SK-N-SH treated with all-trans-retinoic acid at 6 μM for 48 hours (cell line): ENCODE measurements at regions not wholly inside any gene's neighbourhood (a gene's known extent, or its start where the extent isn't known, plus 50 kb on each side); places are given as distances from the start of the nearest gene placed in this dataset.

Experiments used
- ESRRG ChIP-seq: fragments of 250-450 bp; sonication (Bioruptor Pico); IDR thresholded peaks from 2 replicates; pipeline ENCODE4 v1.6.1; 2021; ENCODE audit warnings: mild to moderate bottlenecking
- ISL1 ChIP-seq: fragments of 250-450 bp; sonication (Bioruptor Pico); IDR thresholded peaks from 2 replicates; pipeline ENCODE4 v2.1.2; 2022; ENCODE audit warnings: mild to moderate bottlenecking, moderate library complexity
- OSR1 ChIP-seq: fragments of 250-450 bp; sonication (Bioruptor Pico); IDR thresholded peaks from 2 replicates; pipeline ENCODE4 v1.8.0; 2022; ENCODE audit warnings: moderate library complexity, mild to moderate bottlenecking, inconsistent platforms
- PATZ1 ChIP-seq: fragments of 250-450 bp; sonication (Bioruptor Pico); IDR thresholded peaks from 2 replicates; pipeline ENCODE4 v1.8.0; 2020; ENCODE audit warnings: mild to moderate bottlenecking, moderate library complexity, borderline replicate concordance
- PPARA ChIP-seq: fragments of 250-450 bp; sonication (Bioruptor Pico); IDR thresholded peaks from 2 replicates; pipeline ENCODE4 v1.5.0; 2020; ENCODE audit warnings: mild to moderate bottlenecking, borderline replicate concordance
- RARB ChIP-seq: fragments of 250-450 bp; sonication (Bioruptor Pico); IDR thresholded peaks from 2 replicates; pipeline ENCODE4 v1.8.0; 2021; ENCODE audit warnings: mild to moderate bottlenecking, moderate library complexity
- ZFP3 ChIP-seq: fragments of 250-450 bp; sonication (Bioruptor Pico); IDR thresholded peaks from 2 replicates; pipeline ENCODE4 v1.5.0; 2020; ENCODE audit warnings: mild to moderate bottlenecking, moderate library complexity
- ZFP30 ChIP-seq: fragments of 450-650 bp; formaldehyde crosslinking; IDR thresholded peaks from 2 replicates; pipeline ENCODE4 v1.5.0; 2022; ENCODE audit warnings: mild to moderate bottlenecking, moderate library complexity
- ZNF70 ChIP-seq: fragments of 450-650 bp; formaldehyde crosslinking; IDR thresholded peaks from 2 replicates; pipeline ENCODE4 v1.5.0; 2020; ENCODE audit warnings: mild to moderate bottlenecking, moderate library complexity
- TF ChIP-seq, protein P1 (sequence below): fragments of 250-450 bp; sonication (Bioruptor Pico); IDR thresholded peaks from 2 replicates; pipeline ENCODE4 v1.5.0; 2020; ENCODE audit warnings: mild to moderate bottlenecking, moderate library complexity
- TF ChIP-seq, protein P2 (sequence below): fragments of 250-450 bp; sonication (Bioruptor Pico); IDR thresholded peaks from 2 replicates; pipeline ENCODE4 v1.5.1; 2020; ENCODE audit warnings: low read depth, mild to moderate bottlenecking, moderate library complexity

GRCh38 chr2:183490489-183490888 lies 366.2 kb downstream of the NUP35 start:
- no peak for TF ChIP-seq PATZ1 (CRISPR knock-in tag)
- TF ChIP-seq, protein P1, sequence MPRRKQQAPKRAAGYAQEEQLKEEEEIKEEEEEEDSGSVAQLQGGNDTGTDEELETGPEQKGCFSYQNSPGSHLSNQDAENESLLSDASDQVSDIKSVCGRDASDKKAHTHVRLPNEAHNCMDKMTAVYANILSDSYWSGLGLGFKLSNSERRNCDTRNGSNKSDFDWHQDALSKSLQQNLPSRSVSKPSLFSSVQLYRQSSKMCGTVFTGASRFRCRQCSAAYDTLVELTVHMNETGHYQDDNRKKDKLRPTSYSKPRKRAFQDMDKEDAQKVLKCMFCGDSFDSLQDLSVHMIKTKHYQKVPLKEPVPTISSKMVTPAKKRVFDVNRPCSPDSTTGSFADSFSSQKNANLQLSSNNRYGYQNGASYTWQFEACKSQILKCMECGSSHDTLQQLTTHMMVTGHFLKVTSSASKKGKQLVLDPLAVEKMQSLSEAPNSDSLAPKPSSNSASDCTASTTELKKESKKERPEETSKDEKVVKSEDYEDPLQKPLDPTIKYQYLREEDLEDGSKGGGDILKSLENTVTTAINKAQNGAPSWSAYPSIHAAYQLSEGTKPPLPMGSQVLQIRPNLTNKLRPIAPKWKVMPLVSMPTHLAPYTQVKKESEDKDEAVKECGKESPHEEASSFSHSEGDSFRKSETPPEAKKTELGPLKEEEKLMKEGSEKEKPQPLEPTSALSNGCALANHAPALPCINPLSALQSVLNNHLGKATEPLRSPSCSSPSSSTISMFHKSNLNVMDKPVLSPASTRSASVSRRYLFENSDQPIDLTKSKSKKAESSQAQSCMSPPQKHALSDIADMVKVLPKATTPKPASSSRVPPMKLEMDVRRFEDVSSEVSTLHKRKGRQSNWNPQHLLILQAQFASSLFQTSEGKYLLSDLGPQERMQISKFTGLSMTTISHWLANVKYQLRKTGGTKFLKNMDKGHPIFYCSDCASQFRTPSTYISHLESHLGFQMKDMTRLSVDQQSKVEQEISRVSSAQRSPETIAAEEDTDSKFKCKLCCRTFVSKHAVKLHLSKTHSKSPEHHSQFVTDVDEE (CRISPR knock-in tag), result no peak
- no peak for TF ChIP-seq RARB (CRISPR knock-in tag)
- no peak for TF ChIP-seq OSR1 (CRISPR knock-in tag)
- TF ChIP-seq ZFP30 (CRISPR knock-in tag), result no peak
- TF ChIP-seq ZFP3 (CRISPR knock-in tag), result no peak
- TF ChIP-seq, protein P2, sequence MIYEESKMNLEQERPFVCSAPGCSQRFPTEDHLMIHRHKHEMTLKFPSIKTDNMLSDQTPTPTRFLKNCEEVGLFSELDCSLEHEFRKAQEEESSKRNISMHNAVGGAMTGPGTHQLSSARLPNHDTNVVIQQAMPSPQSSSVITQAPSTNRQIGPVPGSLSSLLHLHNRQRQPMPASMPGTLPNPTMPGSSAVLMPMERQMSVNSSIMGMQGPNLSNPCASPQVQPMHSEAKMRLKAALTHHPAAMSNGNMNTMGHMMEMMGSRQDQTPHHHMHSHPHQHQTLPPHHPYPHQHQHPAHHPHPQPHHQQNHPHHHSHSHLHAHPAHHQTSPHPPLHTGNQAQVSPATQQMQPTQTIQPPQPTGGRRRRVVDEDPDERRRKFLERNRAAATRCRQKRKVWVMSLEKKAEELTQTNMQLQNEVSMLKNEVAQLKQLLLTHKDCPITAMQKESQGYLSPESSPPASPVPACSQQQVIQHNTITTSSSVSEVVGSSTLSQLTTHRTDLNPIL (CRISPR knock-in tag), result no peak
- no peak for TF ChIP-seq ZNF70 (CRISPR knock-in tag)
- no peak for TF ChIP-seq PPARA
- no peak for TF ChIP-seq ISL1 (CRISPR knock-in tag)
- TF ChIP-seq ESRRG, result no peak
